SK-N-SH treated with all-trans-retinoic acid at 6 μM for 48 hours (cell line): ENCODE measurements at regions not wholly inside any gene's neighbourhood (a gene's known extent, or its start where the extent isn't known, plus 50 kb on each side); places are given as distances from the start of the nearest gene placed in this dataset.

Source experiments
- ISL1 ChIP-seq: fragments of 250-450 bp; sonication (Bioruptor Pico); IDR thresholded peaks from 2 replicates; pipeline ENCODE4 v2.1.2; 2022; ENCODE audit warnings: mild to moderate bottlenecking, moderate library complexity
- PPARA ChIP-seq: fragments of 250-450 bp; sonication (Bioruptor Pico); IDR thresholded peaks from 2 replicates; pipeline ENCODE4 v1.5.0; 2020; ENCODE audit warnings: mild to moderate bottlenecking, borderline replicate concordance
- ZFP30 ChIP-seq: fragments of 450-650 bp; formaldehyde crosslinking; IDR thresholded peaks from 2 replicates; pipeline ENCODE4 v1.5.0; 2022; ENCODE audit warnings: mild to moderate bottlenecking, moderate library complexity

DNA sequence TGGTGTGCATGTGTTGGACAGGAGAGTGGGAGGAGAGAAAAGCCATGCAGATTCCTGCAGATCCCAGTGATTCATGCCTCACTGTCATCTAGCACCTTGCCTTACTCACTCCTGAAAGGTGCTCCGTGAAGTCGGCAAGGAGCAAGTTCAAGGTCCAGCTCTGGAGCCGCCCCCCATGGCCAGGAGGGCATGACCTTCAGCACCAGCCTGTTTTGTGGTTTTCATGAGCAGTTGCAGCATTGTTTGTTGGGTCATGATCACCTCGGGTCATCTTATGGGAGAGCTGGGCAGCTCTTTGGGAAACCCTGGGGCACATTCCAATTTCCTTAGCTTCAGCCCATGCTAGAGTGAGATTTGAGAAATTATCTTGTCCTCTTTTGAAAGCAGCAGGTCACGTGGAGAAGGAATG lies 137.5 kb upstream of the IRX3 start:
- TF ChIP-seq ZFP30 (CRISPR knock-in tag) (no peak), ISL1 (no peak), PPARA (CRISPR knock-in tag) (no peak)
